Right atrium auricular region (tissue), 2 donors: ENCODE measurements at regions not wholly inside any gene's neighbourhood (a gene's known extent, or its start where the extent isn't known, plus 50 kb on each side); places are given as distances from the start of the nearest gene placed in this dataset.

Source experiments
- DNase-seq: peaks from one replicate; pipeline ENCODE4 v3.0.0-alpha.2; 2019; ENCODE audit warnings: low spot score
- H3K27ac ChIP-seq, 2 donors: fragments of 200-600 bp; sonication (generic); 1 replicate in 1 of 2; 2 replicates in 1 of 2; pipeline ENCODE4 v1.5.1; 2016 to 2019
- H3K27me3 ChIP-seq, 2 donors: fragments of 200-600 bp; sonication (generic); one replicate each; pipeline versions ENCODE4 v1.5.1 to v1.6.0; 2017 to 2019
- H3K36me3 ChIP-seq: fragments of 200-600 bp; sonication (generic); one replicate; pipeline ENCODE4 v1.5.1; 2016
- H3K4me1 ChIP-seq, 2 donors: fragments of 200-600 bp; sonication (generic); one replicate each; pipeline versions ENCODE4 v1.5.1 to v1.6.0; 2017 to 2019
- H3K4me3 ChIP-seq, 2 donors: fragments of 200-600 bp; sonication (generic); 1 replicate in 1 of 2; 2 replicates in 1 of 2; pipeline ENCODE4 v1.5.1; 2017 to 2019; ENCODE audit warnings: mild to moderate bottlenecking in 1 of 2, moderate library complexity in 1 of 2
- H3K9me3 ChIP-seq, 2 donors: fragments of 200-600 bp; sonication (generic); one replicate each; pipeline ENCODE4 v1.5.1; 2019
- TF ChIP-seq, protein P1 (sequence below), 2 donors: fragments of 200-600 bp; sonication (generic); IDR thresholded peaks; one replicate each; pipeline ENCODE4 v1.5.1; 2019; ENCODE audit warnings: antibody characterized with exemption in 2 of 2

DNA sequence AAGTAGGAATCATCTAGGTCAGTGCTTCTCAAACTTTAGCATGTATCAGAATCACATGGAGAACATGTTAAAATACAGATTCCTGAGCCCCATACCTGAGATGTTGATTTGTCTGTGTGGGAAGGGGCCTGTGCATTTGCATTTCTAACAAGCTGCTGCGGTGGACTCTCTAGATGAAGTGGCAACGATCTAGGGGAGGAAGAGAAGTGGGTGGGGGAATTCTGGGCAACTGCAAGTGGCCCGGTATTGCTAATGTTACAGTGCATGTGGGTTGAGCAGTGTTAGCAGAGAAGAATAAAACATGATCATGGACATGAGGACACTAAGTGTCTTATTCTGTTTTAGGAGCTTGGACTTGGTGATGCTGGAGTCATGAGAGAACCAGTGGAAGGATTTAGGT, 329.0 kb downstream of the OLFM4 start:
- Histone ChIP-seq H3K4me1 (no peaks in the 10 kb centered on the region), H3K9me3 (no peaks in the 10 kb centered on the region), H3K27me3 (no peaks in the 10 kb centered on the region), H3K36me3 (no peaks in the 10 kb centered on the region), H3K4me3 (no peak overlapping the region), H3K27ac (no peak overlapping the region)
- DNase-seq = no peak
- TF ChIP-seq, protein P1, sequence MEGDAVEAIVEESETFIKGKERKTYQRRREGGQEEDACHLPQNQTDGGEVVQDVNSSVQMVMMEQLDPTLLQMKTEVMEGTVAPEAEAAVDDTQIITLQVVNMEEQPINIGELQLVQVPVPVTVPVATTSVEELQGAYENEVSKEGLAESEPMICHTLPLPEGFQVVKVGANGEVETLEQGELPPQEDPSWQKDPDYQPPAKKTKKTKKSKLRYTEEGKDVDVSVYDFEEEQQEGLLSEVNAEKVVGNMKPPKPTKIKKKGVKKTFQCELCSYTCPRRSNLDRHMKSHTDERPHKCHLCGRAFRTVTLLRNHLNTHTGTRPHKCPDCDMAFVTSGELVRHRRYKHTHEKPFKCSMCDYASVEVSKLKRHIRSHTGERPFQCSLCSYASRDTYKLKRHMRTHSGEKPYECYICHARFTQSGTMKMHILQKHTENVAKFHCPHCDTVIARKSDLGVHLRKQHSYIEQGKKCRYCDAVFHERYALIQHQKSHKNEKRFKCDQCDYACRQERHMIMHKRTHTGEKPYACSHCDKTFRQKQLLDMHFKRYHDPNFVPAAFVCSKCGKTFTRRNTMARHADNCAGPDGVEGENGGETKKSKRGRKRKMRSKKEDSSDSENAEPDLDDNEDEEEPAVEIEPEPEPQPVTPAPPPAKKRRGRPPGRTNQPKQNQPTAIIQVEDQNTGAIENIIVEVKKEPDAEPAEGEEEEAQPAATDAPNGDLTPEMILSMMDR (IDR thresholded peaks at IDR 0.05) = no peak

DNA sequence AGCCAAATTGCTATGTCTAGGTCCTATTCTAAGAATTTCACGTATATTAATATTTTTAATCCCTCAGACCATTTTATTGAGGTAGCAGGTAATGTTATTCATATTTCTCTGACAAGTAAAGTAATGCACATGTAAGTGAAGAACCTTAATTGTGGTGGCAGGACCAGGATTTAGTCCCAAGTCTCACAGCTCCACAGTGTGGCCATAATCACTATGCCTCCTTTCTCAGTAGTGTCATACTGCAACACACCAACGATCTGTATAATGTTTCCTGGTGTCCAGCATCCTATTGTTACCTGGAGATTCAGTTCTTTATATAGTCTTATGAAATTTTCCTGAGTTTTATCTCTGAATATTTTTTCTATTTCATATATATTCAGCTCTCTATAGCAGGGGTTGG, 340.3 kb downstream of the OLFM4 start:
- Histone ChIP-seq H3K36me3 (no peaks in the 10 kb centered on the region), H3K4me3 (no peak overlapping the region), H3K27ac (no peak overlapping the region), H3K9me3 (no peaks in the 10 kb centered on the region), H3K4me1 (no peaks in the 10 kb centered on the region), H3K27me3 (no peaks in the 10 kb centered on the region)
- no peak for DNase-seq
- TF ChIP-seq, protein P1 (IDR thresholded peaks at IDR 0.05) = no peak

DNA sequence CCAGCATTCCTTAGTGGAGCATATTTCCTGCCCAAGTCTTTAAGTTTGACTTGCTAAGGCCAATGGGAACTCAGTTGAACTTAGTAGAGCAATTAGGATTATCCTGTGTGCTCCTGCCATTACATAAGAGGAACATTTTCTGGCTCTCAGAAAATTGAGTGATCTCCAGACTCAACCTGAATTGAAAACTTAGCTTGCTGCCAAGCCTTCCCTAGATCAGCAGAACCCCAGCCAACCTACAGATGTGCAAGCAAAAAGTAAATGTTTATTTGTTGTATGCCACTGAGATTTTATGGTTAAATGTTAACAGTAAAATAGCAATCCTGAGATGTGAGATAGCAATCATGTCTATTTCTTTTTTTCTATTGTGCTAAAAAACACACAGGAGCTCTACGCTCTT, 350.9 kb downstream of the OLFM4 start:
- no peaks in the 10 kb centered on the region for H3K27me3 ChIP-seq
- H3K4me3 ChIP-seq = no peak overlapping the region
- no peak overlapping the region for H3K27ac ChIP-seq
- H3K4me1 ChIP-seq = no peaks in the 10 kb centered on the region
- TF ChIP-seq, protein P1 (IDR thresholded peaks at IDR 0.05) = no peak
- DNase-seq = no peak
- H3K9me3 ChIP-seq = no peaks in the 10 kb centered on the region
- no peaks in the 10 kb centered on the region for H3K36me3 ChIP-seq

GRCh38 chr13:53382008-53382407, 353.4 kb downstream of the OLFM4 start:
- no peak overlapping the region for H3K4me3 ChIP-seq
- H3K9me3 ChIP-seq = no peaks in the 10 kb centered on the region
- no peak for DNase-seq
- no peaks in the 10 kb centered on the region for H3K27me3 ChIP-seq
- H3K4me1 ChIP-seq = no peaks in the 10 kb centered on the region
- H3K36me3 ChIP-seq = no peaks in the 10 kb centered on the region
- TF ChIP-seq, protein P1 (IDR thresholded peaks at IDR 0.05) = no peak
- no peak overlapping the region for H3K27ac ChIP-seq

GRCh38 chr13:53398051-53398450, 369.4 kb downstream of the OLFM4 start:
- DNase-seq = no peak
- TF ChIP-seq, protein P1 (IDR thresholded peaks at IDR 0.05) = no peak
- Histone ChIP-seq H3K27ac (no peak overlapping the region), H3K36me3 (no peaks in the 10 kb centered on the region), H3K4me1 (no peaks in the 10 kb centered on the region), H3K4me3 (no peak overlapping the region), H3K9me3 (no peaks in the 10 kb centered on the region), H3K27me3 (no peaks in the 10 kb centered on the region)

DNA sequence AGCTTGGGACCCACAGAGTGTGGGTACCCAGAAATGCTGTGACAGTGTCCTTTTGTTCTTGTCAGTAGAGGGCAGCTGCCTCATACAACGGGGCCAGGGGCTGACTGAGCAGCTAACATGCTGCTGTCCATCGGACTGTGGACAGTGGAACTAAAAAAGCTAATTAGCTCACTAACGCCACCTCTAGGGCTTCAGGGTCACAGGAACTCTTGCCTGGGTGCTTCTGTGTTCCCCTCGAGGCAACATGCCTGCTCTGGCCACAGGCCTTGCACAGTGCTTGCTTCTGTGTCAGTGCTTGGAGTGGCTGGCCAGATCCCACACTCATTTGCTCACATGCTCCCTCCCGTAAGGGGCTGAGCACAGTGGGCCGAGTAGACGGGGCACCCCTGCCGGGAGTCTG, 377.0 kb downstream of the OLFM4 start:
- Histone ChIP-seq H3K27ac (no peak overlapping the region), H3K4me3 (no peak overlapping the region), H3K9me3 (no peaks in the 10 kb centered on the region), H3K4me1 (no peaks in the 10 kb centered on the region), H3K27me3 (no peaks in the 10 kb centered on the region), H3K36me3 (no peaks in the 10 kb centered on the region)
- no peak for DNase-seq
- TF ChIP-seq, protein P1 (IDR thresholded peaks at IDR 0.05) = no peak
